Fibroblast of lung (primary cell): ENCODE measurements at regions not wholly inside any gene's neighbourhood (a gene's known extent, or its start where the extent isn't known, plus 50 kb on each side); places are given as distances from the start of the nearest gene placed in this dataset.

Experiments used
- EZH2 ChIP-seq: IDR thresholded peaks from 2 replicates; pipeline ENCODE4 v1.5.1; 2012; ENCODE audit warnings: low read length, control low read depth, mild to moderate bottlenecking; ENCODE audit errors: missing control alignments
- TF ChIP-seq, protein P1 (sequence below), 2 donors: IDR thresholded peaks in 1 of 2; conservative IDR thresholded peaks in 1 of 2; 1 replicate in 1 of 2; 2 replicates in 1 of 2; pipeline ENCODE4 v1.5.1; 2011 to 2012; ENCODE audit warnings: low read length in 2 of 2, control low read depth in 1 of 2, inconsistent platforms in 1 of 2, low read depth in 1 of 2, mild to moderate bottlenecking in 1 of 2

GRCh38 chr12:46963191-46963590, 116.2 kb upstream of the PCED1B start:
- TF ChIP-seq, protein P1, sequence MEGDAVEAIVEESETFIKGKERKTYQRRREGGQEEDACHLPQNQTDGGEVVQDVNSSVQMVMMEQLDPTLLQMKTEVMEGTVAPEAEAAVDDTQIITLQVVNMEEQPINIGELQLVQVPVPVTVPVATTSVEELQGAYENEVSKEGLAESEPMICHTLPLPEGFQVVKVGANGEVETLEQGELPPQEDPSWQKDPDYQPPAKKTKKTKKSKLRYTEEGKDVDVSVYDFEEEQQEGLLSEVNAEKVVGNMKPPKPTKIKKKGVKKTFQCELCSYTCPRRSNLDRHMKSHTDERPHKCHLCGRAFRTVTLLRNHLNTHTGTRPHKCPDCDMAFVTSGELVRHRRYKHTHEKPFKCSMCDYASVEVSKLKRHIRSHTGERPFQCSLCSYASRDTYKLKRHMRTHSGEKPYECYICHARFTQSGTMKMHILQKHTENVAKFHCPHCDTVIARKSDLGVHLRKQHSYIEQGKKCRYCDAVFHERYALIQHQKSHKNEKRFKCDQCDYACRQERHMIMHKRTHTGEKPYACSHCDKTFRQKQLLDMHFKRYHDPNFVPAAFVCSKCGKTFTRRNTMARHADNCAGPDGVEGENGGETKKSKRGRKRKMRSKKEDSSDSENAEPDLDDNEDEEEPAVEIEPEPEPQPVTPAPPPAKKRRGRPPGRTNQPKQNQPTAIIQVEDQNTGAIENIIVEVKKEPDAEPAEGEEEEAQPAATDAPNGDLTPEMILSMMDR (conservative IDR thresholded peaks at IDR 0.05 in 1 of 2, IDR thresholded peaks at IDR 0.05 in 1 of 2; ENCODE audit: low read depth in 1 of 2, low read length in 2 of 2): no peak
- no peak for TF ChIP-seq EZH2
